ENCODE measurements at regions not wholly inside any gene's neighbourhood (a gene's known extent, or its start where the extent isn't known, plus 50 kb on each side); places are given as distances from the start of the nearest gene placed in this dataset.
A peak's percentile ranks its signal among the peaks of the same experiment; 100 is the strongest.

DNA sequence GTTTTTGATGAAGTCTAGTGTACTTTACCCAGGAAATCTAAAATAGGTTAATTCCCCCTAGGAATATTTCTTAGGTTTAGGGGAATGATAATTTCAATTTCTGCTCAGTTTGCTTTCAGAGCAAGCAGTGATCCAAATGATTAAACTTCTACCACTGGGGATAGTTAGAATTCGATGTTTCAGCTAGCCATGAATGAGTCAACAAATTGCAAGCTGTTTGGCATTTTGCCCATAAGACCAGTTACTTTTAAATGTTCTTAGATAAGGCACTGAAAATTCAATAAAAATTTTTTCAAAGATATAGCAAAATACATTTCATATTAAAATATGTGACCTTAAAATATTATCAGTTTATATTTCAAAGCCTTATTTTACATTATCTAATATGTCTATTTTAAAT, 993.6 kb downstream of the ARAP2 start:
- peak; percentile 30; the same call in 1 of the 2 replicates for TF ChIP-seq NFIC (IDR thresholded peaks at IDR 0.05)
- no peak for TF ChIP-seq USF1 (IDR thresholded peaks at IDR 0.05)

- TF ChIP-seq YY1 (IDR thresholded peaks at IDR 0.05; ENCODE audit: low read depth) = no peak
- no peak for TF ChIP-seq EP300 (IDR thresholded peaks at IDR 0.05; ENCODE audit: borderline replicate concordance)
- no peak for TF ChIP-seq MAX (IDR thresholded peaks at IDR 0.05)
- TF ChIP-seq RAD21 (IDR thresholded peaks at IDR 0.05; ENCODE audit: low read depth) = no peak
- no peak for TF ChIP-seq TCF12 (IDR thresholded peaks at IDR 0.05; ENCODE audit: low read depth)
- TF ChIP-seq ZBTB7A (IDR thresholded peaks at IDR 0.05; ENCODE audit: low read depth) = no peak
- no peak for TF ChIP-seq FOXM1 (IDR thresholded peaks at IDR 0.05; ENCODE audit: borderline replicate concordance, low read depth)
- no peak for TF ChIP-seq REST (IDR thresholded peaks at IDR 0.05; ENCODE audit: low read depth)
- TF ChIP-seq TAF1 (IDR thresholded peaks at IDR 0.05; ENCODE audit: low read depth) = no peak
- TF ChIP-seq NFIC (IDR thresholded peaks at IDR 0.05) = no peak
- no peak for TF ChIP-seq TEAD4 (IDR thresholded peaks at IDR 0.05)
- TF ChIP-seq CREB1 (IDR thresholded peaks at IDR 0.05; ENCODE audit: low read depth) = no peak
- no peak for TF ChIP-seq EGR1 (IDR thresholded peaks at IDR 0.05)
- TF ChIP-seq USF1 (IDR thresholded peaks at IDR 0.05) = no peak
- no peak for TF ChIP-seq CEBPB (IDR thresholded peaks at IDR 0.05)
Observed at GRCh38 chr4:35252071-35252470, 992.2 kb downstream of the ARAP2 start.

DNA sequence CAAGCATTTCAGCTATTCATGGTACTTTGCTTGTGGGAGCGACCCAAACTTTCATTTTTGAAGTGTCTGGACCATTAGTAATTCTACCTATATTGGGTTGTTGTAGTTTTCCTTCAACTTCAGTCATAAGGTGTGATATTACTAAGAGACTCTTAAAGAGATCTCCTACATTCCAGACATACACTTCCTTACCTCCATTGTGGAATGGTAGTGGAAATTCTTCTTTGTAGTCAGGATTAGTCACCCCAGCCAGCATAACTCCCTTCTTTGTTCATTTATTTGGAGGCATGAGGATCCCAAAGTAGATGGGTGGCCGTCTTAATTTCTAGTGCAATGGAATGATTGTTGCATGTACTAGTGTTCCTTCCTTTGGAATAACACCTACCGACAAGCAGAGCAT, 991.4 kb downstream of the ARAP2 start:
- TF ChIP-seq EGR1 (IDR thresholded peaks at IDR 0.05) (no peak), CEBPB (IDR thresholded peaks at IDR 0.05) (no peak), RAD21 (IDR thresholded peaks at IDR 0.05; ENCODE audit: low read depth) (no peak), REST (IDR thresholded peaks at IDR 0.05; ENCODE audit: low read depth) (no peak), YY1 (IDR thresholded peaks at IDR 0.05; ENCODE audit: low read depth) (no peak), TCF12 (IDR thresholded peaks at IDR 0.05; ENCODE audit: low read depth) (no peak), CREB1 (IDR thresholded peaks at IDR 0.05; ENCODE audit: low read depth) (no peak), USF1 (IDR thresholded peaks at IDR 0.05) (no peak), TAF1 (IDR thresholded peaks at IDR 0.05; ENCODE audit: low read depth) (no peak), FOXM1 (IDR thresholded peaks at IDR 0.05; ENCODE audit: borderline replicate concordance, low read depth) (no peak), NFIC (IDR thresholded peaks at IDR 0.05) (no peak), TEAD4 (IDR thresholded peaks at IDR 0.05) (no peak), EP300 (IDR thresholded peaks at IDR 0.05; ENCODE audit: borderline replicate concordance) (no peak)

- TF ChIP-seq USF1 (IDR thresholded peaks at IDR 0.05) = no peak
- TF ChIP-seq EGR1 (IDR thresholded peaks at IDR 0.05) = no peak
- no peak for TF ChIP-seq MAX (IDR thresholded peaks at IDR 0.05)
- TF ChIP-seq TAF1 (IDR thresholded peaks at IDR 0.05; ENCODE audit: low read depth) = no peak
- TF ChIP-seq ZBTB7A (IDR thresholded peaks at IDR 0.05; ENCODE audit: low read depth) = no peak
- no peak for TF ChIP-seq CEBPB (IDR thresholded peaks at IDR 0.05)
- no peak for TF ChIP-seq CREB1 (IDR thresholded peaks at IDR 0.05; ENCODE audit: low read depth)
- TF ChIP-seq FOXM1 (IDR thresholded peaks at IDR 0.05; ENCODE audit: borderline replicate concordance, low read depth) = no peak
- TF ChIP-seq RAD21 (IDR thresholded peaks at IDR 0.05; ENCODE audit: low read depth) = no peak
- no peak for TF ChIP-seq NFIC (IDR thresholded peaks at IDR 0.05)
- no peak for TF ChIP-seq TEAD4 (IDR thresholded peaks at IDR 0.05)
Observed at GRCh38 chr4:35253331-35253730, 991.0 kb downstream of the ARAP2 start.

GRCh38 chr4:35286434-35286833, 957.9 kb downstream of the ARAP2 start:
- no peak for TF ChIP-seq EGR1 (IDR thresholded peaks at IDR 0.05)
- no peak for TF ChIP-seq CEBPB (IDR thresholded peaks at IDR 0.05)
- no peak for TF ChIP-seq ZBTB7A (IDR thresholded peaks at IDR 0.05; ENCODE audit: low read depth)
- TF ChIP-seq USF1 (IDR thresholded peaks at IDR 0.05) = no peak
